HG03520 (cell line): ENCODE measurements at regions not wholly inside any gene's neighbourhood (a gene's known extent, or its start where the extent isn't known, plus 50 kb on each side); places are given as distances from the start of the nearest gene placed in this dataset.

Experiments used
- ATAC-seq: cut with Tn5 transposase; IDR thresholded peaks from one replicate; pipeline ENCODE4 v1.9.1; 2021; ENCODE audit warnings: mild to moderate bottlenecking, moderate library complexity; ENCODE audit not compliant: unreplicated experiment

- no peak for ATAC-seq
Measured at GRCh38 chr14:101705733-101706508, 55.6 kb upstream of the PPP2R5C start.

- ATAC-seq, result no peak
Measured at GRCh38 chr14:101706509-101707067, 54.9 kb upstream of the PPP2R5C start.

DNA sequence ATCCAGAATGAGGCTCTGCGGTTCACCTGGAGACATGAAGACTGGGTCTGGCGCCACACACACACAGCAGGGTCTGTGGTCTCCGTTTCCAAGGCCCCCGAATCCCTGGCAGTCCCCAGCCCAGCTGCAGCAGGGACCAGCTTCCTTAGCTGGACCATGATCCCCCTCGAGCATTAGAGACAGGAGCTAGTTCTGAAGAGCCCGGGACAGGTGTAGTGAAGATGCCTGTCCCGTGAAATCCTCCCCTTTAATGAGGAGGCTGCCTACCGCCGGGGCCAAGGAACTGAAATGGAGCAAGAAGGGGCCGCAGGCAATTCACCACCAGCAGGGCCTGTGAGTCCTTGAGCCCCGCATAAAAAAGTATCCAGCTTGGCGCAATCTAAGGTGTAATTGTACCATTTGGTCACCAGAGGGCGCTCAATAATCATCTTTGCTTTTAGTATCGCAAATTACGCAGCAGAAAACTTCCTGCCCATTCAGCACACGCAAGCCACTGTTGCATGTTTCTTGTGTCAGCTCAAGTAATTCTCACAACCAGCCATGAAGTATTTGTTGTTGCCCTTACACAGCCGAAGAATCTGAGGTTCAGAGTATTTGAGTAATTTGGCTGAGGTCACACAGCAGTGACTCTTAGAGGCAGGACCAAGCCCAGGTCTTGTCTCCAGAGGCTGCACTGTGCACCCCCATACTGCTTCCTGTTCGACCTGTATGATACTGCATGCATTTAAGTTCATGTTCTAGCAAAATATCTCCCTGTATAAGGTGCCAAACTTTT, 54.3 kb upstream of the PPP2R5C start:
- ATAC-seq, result no peak

DNA sequence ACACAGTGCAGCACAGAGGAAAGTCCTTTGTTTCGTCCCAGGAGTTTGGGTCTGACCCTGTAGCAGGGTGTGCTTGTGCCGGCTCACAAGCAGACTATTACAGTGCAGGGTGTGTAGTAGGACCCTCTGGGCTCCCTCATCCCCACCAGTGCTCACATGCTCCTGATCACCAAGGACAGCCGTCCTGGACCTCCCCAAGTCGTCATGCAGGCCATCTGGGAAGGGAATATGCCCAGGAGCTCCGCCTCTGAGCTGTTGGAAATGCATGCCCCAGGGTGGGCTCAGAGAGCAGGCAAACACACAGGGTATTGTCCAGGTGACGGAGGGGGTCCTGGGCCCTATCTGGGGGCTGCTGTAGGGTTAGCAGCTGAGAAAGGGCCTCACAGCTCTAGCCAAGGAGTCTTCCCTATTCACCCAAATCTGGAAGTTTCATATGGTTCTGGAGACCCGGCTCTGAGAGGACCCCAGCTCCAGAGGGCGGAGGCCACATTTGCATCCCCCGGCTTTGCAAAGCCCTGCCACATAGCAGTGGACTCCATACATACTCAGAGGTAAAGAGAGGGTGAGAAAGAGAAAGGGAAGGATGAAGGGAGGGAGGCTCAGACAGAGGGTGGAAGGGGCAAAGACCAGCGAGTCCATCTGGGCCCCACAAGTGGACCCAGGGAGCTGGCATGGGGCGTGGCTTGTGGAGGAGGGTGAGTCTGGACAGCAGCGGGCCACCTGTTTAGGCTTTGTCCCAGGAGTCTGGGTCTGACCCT, 53.5 kb upstream of the PPP2R5C start:
- ATAC-seq, result no peak

GRCh38 chr14:101708853-101709532, 52.5 kb upstream of the PPP2R5C start:
- ATAC-seq, result no peak

DNA sequence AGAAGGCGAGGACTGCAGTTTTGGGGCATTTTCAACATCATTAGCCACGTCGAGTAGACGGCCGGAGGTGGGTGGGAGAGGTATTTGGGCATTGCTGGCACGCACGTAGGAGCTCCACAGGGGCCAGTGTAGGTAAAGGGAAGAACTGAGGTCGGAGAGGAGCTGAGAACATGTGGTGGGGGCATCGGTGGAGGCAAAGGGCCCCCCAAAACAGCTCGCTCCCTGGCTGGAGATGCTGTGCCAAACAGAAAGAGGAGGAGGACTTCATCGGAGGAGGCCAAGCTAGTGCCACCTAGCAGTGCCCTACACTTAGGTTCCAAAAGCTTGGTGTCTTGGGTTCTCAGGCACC, 52.0 kb upstream of the PPP2R5C start:
- ATAC-seq, result no peak

GRCh38 chr14:101709962-101710931, 51.3 kb upstream of the PPP2R5C start:
- ATAC-seq, result no peak

GRCh38 chr14:101711041-101711856, 50.3 kb upstream of the PPP2R5C start:
- ATAC-seq, result no peak
